Activated T-helper 17 cell treated with anti-CD3 and anti-CD28 coated beads, Interleukin-2, amount 50 U/mL, for 72 hours (primary cell): ENCODE measurements at regions not wholly inside any gene's neighbourhood (a gene's known extent, or its start where the extent isn't known, plus 50 kb on each side); places are given as distances from the start of the nearest gene placed in this dataset.

Experiments
- ATAC-seq: fragments of 150-1000 bp; cut with Tn5 transposase; replicated peaks from 2 replicates; pipeline ENCODE4 v1.10.0; 2021; ENCODE audit warnings: mild to moderate bottlenecking, moderate library complexity
- H3K27ac Mint-ChIP-seq: one replicate; pipeline ENCODE4 v1.8.0; 2022; ENCODE audit warnings: mixed read lengths
- H3K27me3 Mint-ChIP-seq: one replicate; pipeline ENCODE4 v1.8.0; 2022; ENCODE audit warnings: mixed read lengths
- H3K36me3 Mint-ChIP-seq: one replicate; pipeline ENCODE4 v1.8.0; 2022; ENCODE audit warnings: low read depth, mild to moderate bottlenecking, mixed read lengths
- H3K4me1 Mint-ChIP-seq: one replicate; pipeline ENCODE4 v1.8.0; 2022; ENCODE audit warnings: mixed read lengths
- H3K4me3 Mint-ChIP-seq: one replicate; pipeline ENCODE4 v1.8.0; 2022; ENCODE audit warnings: mild to moderate bottlenecking, mixed read lengths
- H3K9me3 Mint-ChIP-seq: one replicate; pipeline ENCODE4 v1.8.0; 2022; ENCODE audit warnings: mixed read lengths

DNA sequence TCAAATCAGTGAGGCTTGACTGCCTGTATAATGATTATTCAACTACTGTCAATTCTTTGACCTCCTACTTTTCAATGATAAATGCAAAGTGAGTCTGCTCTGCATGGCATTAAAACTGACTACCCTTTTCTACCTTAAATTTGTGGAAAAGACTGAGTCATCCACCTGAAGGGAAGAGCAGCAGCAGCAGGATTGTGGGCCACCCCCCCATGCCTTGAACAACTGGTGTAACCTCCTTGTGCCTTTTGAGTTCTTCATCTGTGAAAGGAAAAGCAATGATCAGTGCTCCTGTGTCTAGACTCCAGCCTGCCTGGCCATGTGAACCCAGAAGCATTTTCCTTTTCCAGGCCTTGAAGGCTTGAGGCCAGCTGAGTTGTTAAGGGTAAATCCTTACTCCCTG, 102.9 kb downstream of the OSR1 start:
- Mint-ChIP-seq H3K4me3 (no peak overlapping the region), H3K36me3 (no peaks in the 10 kb centered on the region)
- ATAC-seq, result no peak

DNA sequence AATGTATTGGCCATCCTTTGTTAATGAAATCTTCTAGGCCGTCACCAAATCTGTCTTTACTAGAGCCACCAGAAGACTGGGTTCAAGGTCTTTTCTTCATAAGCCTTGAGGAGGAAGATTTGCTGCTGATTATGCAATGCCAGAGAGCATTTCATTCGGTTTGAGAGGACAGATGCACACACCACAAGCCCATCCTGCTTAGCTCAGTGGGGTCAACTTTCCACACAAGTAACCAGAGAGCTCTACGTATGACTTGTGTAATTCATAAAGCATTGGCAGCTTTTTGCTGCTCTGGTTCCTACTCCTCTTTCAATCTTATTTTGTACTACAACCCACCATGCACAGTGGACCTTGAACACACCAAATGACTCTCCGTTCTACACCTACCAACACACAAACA, 106.9 kb downstream of the OSR1 start:
- Mint-ChIP-seq H3K9me3 (no peaks in the 10 kb centered on the region), H3K27me3 (no peaks in the 10 kb centered on the region), H3K4me3 (no peak overlapping the region), H3K27ac (no peak overlapping the region), H3K4me1 (no peaks in the 10 kb centered on the region), H3K36me3 (no peaks in the 10 kb centered on the region)
- ATAC-seq, result no peak

More for the DNA sequence above, 102.9 kb downstream of the OSR1 start:
- Mint-ChIP-seq H3K9me3 (no peaks in the 10 kb centered on the region), H3K27me3 (peaks cover 4% of the 10 kb centered on the region), H3K27ac (no peak overlapping the region), H3K4me1 (no peaks in the 10 kb centered on the region)

DNA sequence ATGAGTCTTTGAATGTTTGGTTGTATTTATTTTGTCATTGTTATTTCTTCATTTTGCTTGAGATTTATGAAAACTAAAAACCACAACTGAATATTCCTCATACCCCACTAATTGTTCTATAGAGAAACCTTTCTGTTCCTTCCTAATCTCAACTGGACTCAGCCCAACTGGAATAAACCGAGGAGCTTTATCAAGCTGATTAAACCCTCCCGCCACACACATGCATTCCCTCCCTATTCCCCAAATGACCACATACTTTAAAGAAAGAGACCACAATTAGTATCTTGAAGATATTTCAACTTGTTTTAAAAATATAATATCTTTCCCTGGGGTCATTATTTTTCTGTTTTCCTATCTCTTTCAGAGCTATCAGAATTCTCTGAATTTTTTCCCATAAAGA, 107.5 kb downstream of the OSR1 start:
- Mint-ChIP-seq H3K27me3 (no peaks in the 10 kb centered on the region), H3K9me3 (no peaks in the 10 kb centered on the region), H3K4me1 (no peaks in the 10 kb centered on the region), H3K27ac (no peak overlapping the region), H3K36me3 (no peaks in the 10 kb centered on the region), H3K4me3 (no peak overlapping the region)
- no peak for ATAC-seq

DNA sequence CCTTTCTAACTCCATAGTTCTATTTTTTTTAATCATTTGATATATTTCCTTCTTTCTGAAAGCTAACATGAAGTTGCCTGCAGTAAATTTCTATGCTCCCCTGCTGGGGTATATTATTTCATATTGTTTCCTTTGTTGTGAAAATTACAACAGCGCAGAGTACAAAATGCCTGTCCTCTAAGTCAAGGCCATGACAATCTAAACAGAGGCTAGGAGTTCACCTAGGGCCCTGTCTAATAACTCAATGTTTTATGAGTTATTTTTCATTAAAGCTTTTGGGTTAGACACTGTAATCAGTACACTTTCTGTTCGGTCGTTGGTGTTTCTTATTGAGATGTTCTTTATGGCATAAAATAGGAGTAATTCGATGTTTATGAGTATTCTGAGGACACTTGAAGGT, 111.2 kb downstream of the OSR1 start:
- Mint-ChIP-seq H3K27ac (no peak overlapping the region), H3K4me1 (no peaks in the 10 kb centered on the region), H3K9me3 (no peaks in the 10 kb centered on the region), H3K36me3 (no peaks in the 10 kb centered on the region), H3K27me3 (no peaks in the 10 kb centered on the region), H3K4me3 (no peak overlapping the region)
- ATAC-seq, result no peak

DNA sequence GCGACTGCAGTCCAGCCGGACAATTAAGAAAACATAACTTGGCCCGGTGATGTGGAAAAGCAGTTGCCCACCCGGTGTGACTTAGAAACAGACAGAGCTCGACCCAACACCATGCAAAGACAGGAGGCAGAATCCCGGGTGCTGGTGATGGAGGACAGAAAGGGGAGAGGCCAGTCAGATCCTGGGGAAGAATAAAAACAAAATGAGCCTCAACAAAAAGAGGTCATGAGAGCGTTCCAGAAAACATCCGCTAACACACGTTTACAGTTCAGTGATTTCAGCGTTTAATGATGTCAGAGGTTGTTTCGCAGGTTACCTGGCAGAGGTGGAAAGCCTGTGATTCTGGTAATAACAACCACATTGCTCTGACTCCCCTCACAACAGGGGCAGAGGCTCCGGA, 111.9 kb downstream of the OSR1 start:
- no peaks in the 10 kb centered on the region for H3K9me3 Mint-ChIP-seq
- no peaks in the 10 kb centered on the region for H3K36me3 Mint-ChIP-seq
- H3K4me3 Mint-ChIP-seq, result no peak overlapping the region
- no peaks in the 10 kb centered on the region for H3K27me3 Mint-ChIP-seq
- H3K27ac Mint-ChIP-seq, result no peak overlapping the region
- no peak for ATAC-seq
- no peaks in the 10 kb centered on the region for H3K4me1 Mint-ChIP-seq

DNA sequence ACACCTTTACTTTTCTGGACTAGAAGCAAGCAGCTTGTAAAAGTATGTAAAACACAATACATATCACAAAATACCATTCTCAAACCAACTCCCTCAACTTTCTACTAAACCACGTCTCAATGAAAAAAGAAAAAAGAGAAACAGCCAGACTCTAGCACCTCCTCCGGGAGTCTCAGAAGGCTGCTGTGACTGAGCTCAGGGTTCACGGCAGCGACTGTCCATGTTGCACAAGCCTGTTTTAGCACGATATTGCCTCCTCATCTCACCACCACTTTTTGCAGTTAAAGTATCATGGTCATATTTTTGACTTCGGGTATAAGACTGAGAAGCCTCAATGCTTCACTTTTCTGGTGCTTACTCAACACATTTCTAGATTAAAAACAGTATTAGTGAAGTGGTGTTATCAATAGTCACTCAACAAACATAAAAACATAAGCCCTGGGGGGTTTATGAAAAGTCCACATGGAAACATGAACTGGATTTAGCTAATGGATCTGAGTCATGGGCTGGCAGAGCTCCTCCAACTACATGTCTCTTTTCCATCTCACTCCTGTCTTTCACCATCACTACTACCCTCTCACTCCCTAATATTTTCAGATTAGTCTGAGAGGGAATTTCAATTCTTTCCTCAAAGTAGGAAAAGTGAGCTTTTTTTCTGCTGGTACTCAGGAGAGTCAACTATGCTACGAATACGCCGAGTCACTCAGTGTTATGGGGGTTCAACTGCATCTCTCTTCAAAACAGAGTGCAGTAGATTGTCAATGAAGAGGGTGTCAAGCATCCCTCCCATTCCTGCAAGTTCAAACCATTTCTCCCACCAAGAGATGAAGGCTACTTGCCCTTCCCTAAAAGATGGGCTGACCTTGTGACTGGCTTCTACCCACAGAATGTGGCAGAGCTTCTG, 113.7 kb downstream of the OSR1 start:
- H3K27ac Mint-ChIP-seq, result no peak overlapping the region
- no peaks in the 10 kb centered on the region for H3K4me1 Mint-ChIP-seq
- H3K4me3 Mint-ChIP-seq, result no peak overlapping the region
- no peaks in the 10 kb centered on the region for H3K27me3 Mint-ChIP-seq
- no peaks in the 10 kb centered on the region for H3K9me3 Mint-ChIP-seq
- H3K36me3 Mint-ChIP-seq, result no peaks in the 10 kb centered on the region
- no peak for ATAC-seq

DNA sequence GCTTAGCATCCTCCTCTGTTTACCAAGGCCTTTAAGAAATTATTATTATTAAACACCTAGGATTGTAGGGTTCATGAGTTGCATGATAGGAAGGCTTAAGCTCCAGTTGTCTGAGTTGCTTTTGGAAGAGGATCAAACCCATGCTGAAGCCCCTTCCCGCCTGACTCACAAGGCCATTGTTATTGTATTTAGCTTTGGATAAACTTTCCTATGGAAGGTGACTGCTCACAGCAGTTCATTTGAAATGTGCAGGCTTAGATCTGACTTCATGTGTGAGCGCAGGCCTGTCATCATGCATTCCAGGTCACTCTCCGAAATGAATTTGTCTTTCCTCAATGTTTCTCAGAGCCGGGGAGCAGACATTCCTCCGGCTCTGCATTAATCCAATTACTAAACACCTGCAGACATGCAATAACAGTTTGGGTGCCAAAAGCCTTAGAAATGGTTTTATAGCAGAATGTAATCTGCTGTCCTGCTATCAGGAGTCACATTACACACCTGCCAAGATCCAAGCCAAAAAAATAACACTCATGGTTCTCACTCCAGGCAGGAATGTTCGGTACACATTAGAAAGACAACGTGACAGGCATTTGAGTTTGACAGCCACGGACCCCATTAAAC, 119.9 kb downstream of the OSR1 start:
- H3K27me3 Mint-ChIP-seq, result no peaks in the 10 kb centered on the region
- H3K4me3 Mint-ChIP-seq, result no peak overlapping the region
- no peak for ATAC-seq
- no peaks in the 10 kb centered on the region for H3K4me1 Mint-ChIP-seq
- no peaks in the 10 kb centered on the region for H3K9me3 Mint-ChIP-seq
- H3K27ac Mint-ChIP-seq, result no peak overlapping the region
- H3K36me3 Mint-ChIP-seq, result no peaks in the 10 kb centered on the region

DNA sequence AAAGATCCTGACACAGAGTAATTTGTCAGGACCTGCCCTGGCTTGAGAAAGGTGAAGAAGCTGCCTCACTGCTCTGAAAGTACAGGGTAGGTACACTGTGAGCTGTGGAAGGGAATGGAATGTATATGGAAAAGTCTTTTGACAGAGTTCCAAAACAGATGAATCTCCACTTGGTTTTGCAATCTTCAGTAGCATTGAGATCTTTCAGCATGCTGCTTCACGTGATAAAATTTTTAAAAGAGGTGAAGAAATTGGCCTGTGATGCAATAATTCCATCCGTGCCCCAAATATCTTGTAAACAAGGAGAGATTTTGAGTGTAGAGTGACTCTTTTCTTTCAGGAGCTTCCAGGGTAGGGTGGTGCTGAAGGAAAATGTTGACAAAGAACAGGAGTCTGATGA, 123.1 kb downstream of the OSR1 start:
- no peak for ATAC-seq
- no peaks in the 10 kb centered on the region for H3K9me3 Mint-ChIP-seq
- no peak overlapping the region for H3K27ac Mint-ChIP-seq
- H3K4me1 Mint-ChIP-seq, result no peaks in the 10 kb centered on the region
- no peaks in the 10 kb centered on the region for H3K27me3 Mint-ChIP-seq
- H3K4me3 Mint-ChIP-seq, result no peak overlapping the region
- H3K36me3 Mint-ChIP-seq, result no peaks in the 10 kb centered on the region

DNA sequence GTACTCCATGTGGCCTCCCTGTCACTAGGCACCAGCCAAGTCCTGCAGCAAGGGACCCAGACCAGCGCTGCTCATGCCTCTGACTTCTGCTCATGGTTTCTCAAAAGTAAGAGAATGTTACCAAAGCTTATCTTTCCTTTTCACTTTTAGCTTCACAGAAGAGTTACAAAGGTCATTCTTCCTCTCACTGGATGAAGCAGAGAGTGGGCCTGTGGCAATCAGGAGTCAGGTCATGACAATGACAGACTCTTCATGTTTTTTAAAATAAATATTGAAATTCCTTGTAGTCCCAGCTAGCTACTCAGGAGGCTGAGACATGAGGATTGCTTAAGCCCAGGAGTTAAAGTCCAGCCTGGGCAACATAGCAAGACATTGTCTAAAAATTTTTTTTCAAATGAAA, 126.1 kb downstream of the OSR1 start:
- H3K27ac Mint-ChIP-seq, result no peak overlapping the region
- H3K36me3 Mint-ChIP-seq, result no peaks in the 10 kb centered on the region
- H3K27me3 Mint-ChIP-seq, result peaks cover 4% of the 10 kb centered on the region
- no peaks in the 10 kb centered on the region for H3K4me1 Mint-ChIP-seq
- H3K9me3 Mint-ChIP-seq, result no peaks in the 10 kb centered on the region
- ATAC-seq, result no peak
- H3K4me3 Mint-ChIP-seq, result no peak overlapping the region

DNA sequence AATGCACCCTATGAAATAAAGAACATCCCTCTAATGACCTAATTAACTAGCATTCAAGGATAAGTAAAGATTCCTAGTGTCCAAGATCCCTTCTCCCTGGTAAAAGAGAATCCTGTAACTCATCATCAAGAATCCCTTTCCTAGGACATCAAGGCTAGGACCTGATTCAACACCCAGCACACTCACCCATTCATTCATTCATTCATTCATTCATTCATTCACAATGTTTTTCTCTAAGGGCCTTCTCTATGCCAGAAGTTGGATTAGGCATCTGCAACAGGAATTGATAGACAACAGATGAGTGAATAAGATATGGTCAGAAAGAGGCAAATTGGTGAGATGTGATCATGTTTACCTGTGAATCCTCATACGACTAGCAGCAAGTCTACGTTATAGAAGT, 126.8 kb downstream of the OSR1 start:
- no peaks in the 10 kb centered on the region for H3K4me1 Mint-ChIP-seq
- peaks cover 4% of the 10 kb centered on the region for H3K27me3 Mint-ChIP-seq
- H3K27ac Mint-ChIP-seq, result no peak overlapping the region
- no peak overlapping the region for H3K4me3 Mint-ChIP-seq
- no peaks in the 10 kb centered on the region for H3K36me3 Mint-ChIP-seq
- ATAC-seq, result no peak
- no peaks in the 10 kb centered on the region for H3K9me3 Mint-ChIP-seq

DNA sequence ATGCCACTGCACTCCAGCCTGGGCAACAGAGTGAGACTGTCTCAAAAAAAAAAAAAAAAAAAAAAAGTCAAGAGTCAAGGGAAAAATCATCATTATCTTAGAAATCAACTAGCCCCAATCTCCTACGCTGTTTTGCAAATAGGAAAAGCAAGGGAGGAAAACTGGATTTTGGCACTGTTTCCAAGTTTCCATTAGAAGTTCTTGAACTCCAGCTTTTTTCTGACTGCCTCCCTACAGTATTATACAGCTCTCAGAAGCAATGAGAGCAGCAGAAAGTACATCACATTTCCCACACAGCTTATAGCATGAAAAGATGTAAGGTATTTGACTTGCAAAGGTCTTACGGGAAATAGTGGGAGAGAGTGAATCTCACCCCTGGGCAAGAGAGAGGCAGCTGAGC, 127.8 kb downstream of the OSR1 start:
- Mint-ChIP-seq H3K27me3 (peaks cover 4% of the 10 kb centered on the region), H3K4me3 (no peak overlapping the region)
- ATAC-seq, result no peak

DNA sequence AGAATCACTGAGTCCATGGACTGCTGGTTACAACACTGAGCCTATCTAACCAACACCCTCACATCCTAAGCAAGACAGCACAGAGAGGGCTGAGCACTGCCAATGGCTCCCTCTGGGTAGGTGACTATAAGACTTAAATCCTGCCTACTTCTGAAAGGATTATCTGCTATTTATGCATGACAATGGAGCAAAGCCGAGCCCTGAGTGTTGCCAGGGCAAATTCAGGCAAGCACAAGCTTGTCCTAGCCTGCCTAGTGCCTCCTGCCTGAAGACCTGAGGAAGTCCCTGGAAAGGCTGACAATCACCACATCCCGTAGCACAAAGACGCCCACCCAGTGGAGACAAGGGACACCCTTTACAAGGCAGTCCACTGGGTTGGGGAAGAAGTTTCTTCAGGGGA, 129.7 kb downstream of the OSR1 start:
- no peaks in the 10 kb centered on the region for H3K9me3 Mint-ChIP-seq
- H3K36me3 Mint-ChIP-seq, result no peaks in the 10 kb centered on the region
- no peaks in the 10 kb centered on the region for H3K4me1 Mint-ChIP-seq
- no peak overlapping the region for H3K27ac Mint-ChIP-seq
- peaks cover 4% of the 10 kb centered on the region for H3K27me3 Mint-ChIP-seq
- no peak for ATAC-seq
- H3K4me3 Mint-ChIP-seq, result no peak overlapping the region

More for the DNA sequence above, 127.8 kb downstream of the OSR1 start:
- no peaks in the 10 kb centered on the region for H3K4me1 Mint-ChIP-seq
- H3K27ac Mint-ChIP-seq, result no peak overlapping the region
- no peaks in the 10 kb centered on the region for H3K9me3 Mint-ChIP-seq
- no peaks in the 10 kb centered on the region for H3K36me3 Mint-ChIP-seq

DNA sequence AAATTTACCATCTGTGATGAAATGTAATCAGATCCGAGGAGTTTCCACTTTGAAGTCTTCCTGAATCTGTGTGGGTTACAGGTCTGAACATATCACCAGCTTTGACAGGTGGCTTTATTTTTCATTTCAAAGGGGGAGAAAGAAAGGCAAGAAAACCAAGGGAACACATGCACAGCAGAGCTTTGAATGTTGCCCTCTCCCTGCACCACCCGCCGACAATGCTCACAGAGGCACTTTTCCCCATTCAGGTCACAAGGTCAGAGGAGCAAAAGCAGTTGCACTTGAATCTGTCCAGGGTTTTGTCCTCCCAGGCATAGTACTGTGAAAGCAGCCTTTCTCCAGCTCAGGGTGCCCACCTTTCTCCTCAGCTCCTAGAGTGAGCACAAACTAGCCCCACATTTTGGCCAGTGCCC, 130.2 kb downstream of the OSR1 start:
- Mint-ChIP-seq H3K27ac (no peak overlapping the region), H3K27me3 (peaks cover 4% of the 10 kb centered on the region), H3K4me1 (no peaks in the 10 kb centered on the region), H3K9me3 (no peaks in the 10 kb centered on the region), H3K4me3 (no peak overlapping the region), H3K36me3 (no peaks in the 10 kb centered on the region)
- ATAC-seq, result no peak

DNA sequence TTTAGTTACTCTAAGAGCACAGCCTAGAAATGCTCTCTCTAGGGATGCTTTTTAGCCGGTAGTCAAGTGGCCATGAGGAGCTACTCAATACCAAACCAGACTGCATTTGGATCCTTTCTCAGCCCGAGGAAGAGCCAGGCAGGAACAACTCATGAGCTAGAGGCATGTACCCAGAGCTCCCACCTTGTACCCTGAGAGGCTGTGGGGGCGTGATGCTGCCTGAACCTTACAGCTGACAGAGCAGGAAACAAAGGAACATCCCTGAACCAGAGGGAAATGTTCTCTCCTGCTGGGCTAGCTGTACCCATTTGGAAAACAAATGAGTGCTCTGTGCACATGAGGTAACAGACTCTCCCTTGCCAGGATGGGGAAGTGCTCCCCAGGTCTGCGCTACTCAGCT, 131.6 kb downstream of the OSR1 start:
- peaks cover 4% of the 10 kb centered on the region for H3K27me3 Mint-ChIP-seq
- H3K4me1 Mint-ChIP-seq, result no peaks in the 10 kb centered on the region
- ATAC-seq, result no peak

DNA sequence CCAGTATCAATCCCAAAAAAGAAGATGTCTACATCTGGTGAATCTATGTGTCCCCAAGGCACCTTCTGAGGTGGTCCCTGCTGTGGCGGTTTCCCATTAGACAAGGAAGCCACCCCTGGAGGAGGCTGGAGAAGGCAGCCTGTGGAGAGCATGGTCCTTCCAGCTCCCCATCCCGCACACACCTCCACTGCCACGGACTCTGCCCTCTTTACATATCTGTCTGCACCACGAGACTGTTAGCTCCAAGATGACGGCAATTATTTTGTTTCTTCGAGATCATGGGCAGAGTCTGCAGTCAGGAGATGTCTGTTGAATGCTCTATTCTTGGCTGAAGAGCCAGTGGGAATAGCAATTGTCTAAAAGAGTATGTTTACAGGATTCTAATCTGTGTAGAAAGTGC, 132.0 kb downstream of the OSR1 start:
- no peaks in the 10 kb centered on the region for H3K9me3 Mint-ChIP-seq
- no peak overlapping the region for H3K27ac Mint-ChIP-seq
- no peaks in the 10 kb centered on the region for H3K36me3 Mint-ChIP-seq
- peaks cover 4% of the 10 kb centered on the region for H3K27me3 Mint-ChIP-seq
- H3K4me3 Mint-ChIP-seq, result no peak overlapping the region
- H3K4me1 Mint-ChIP-seq, result no peaks in the 10 kb centered on the region
- ATAC-seq, result no peak

More for the DNA sequence above, 131.6 kb downstream of the OSR1 start:
- no peaks in the 10 kb centered on the region for H3K9me3 Mint-ChIP-seq
- no peak overlapping the region for H3K27ac Mint-ChIP-seq
- no peaks in the 10 kb centered on the region for H3K36me3 Mint-ChIP-seq
- H3K4me3 Mint-ChIP-seq, result no peak overlapping the region
